DND-41 (cell line): ENCODE measurements at regions not wholly inside any gene's neighbourhood (a gene's known extent, or its start where the extent isn't known, plus 50 kb on each side); places are given as distances from the start of the nearest gene placed in this dataset.

Experiments used
- ATAC-seq: fragments of 200-7000 bp; cut with Tn5 transposase; 3 replicates; pipeline ENCODE4 v1.9.1; 2021; ENCODE audit warnings: low read depth; ENCODE audit not compliant: insufficient read depth
- DNase-seq: peaks from one replicate; pipeline ENCODE4 v3.0.0-alpha.2; 2020
- H2AFZ ChIP-seq: 2 replicates; pipeline ENCODE4 v1.6.0; 2012; ENCODE audit warnings: low read depth, low read length
- H3K27ac ChIP-seq: 2 replicates; pipeline ENCODE4 v1.5.1; 2012; ENCODE audit warnings: low read length, inconsistent platforms
- H3K27me3 ChIP-seq: fragments of 200-600 bp; sonication (generic); 2 replicates; pipeline ENCODE4 v1.6.0; 2012; ENCODE audit warnings: low read length, mild to moderate bottlenecking, inconsistent platforms; ENCODE audit not compliant: insufficient read depth, poor library complexity
- H3K36me3 ChIP-seq: 2 replicates; pipeline ENCODE4 v1.5.1; 2012; ENCODE audit warnings: low read length, inconsistent platforms; ENCODE audit not compliant: insufficient read depth
- H3K4me1 ChIP-seq: 2 replicates; pipeline ENCODE4 v1.5.1; 2012; ENCODE audit warnings: mild to moderate bottlenecking, low read length; ENCODE audit not compliant: insufficient read depth
- H3K4me2 ChIP-seq: 2 replicates; pipeline ENCODE4 v1.6.0; 2012; ENCODE audit warnings: mild to moderate bottlenecking, moderate library complexity, low read length, inconsistent platforms; ENCODE audit not compliant: insufficient read depth
- H3K4me3 ChIP-seq, 2 experiments: fragments of 200-600 bp in 1 of 2; shearing (Covaris generic) in 1 of 2; 2 replicates each; pipeline ENCODE4 v1.5.1; 2012 to 2016; ENCODE audit warnings: inconsistent platforms in 2 of 2, low read length in 2 of 2, mild to moderate bottlenecking in 2 of 2, low read depth in 1 of 2, moderate library complexity in 1 of 2
- H3K79me2 ChIP-seq: 2 replicates; pipeline ENCODE4 v1.6.0; 2012; ENCODE audit warnings: low read length, inconsistent platforms; ENCODE audit not compliant: insufficient read depth
- H3K9ac ChIP-seq: 2 replicates; pipeline ENCODE4 v1.6.0; 2012; ENCODE audit warnings: low read depth, mild to moderate bottlenecking, inconsistent platforms, low read length, moderate library complexity
- H3K9me3 ChIP-seq: 2 replicates; pipeline ENCODE4 v1.5.1; 2012; ENCODE audit warnings: low read length, moderate library complexity, mild to moderate bottlenecking, inconsistent platforms; ENCODE audit not compliant: insufficient read depth, severe bottlenecking
- H4K20me1 ChIP-seq: 2 replicates; pipeline ENCODE4 v1.6.0; 2012; ENCODE audit warnings: low read length; ENCODE audit not compliant: insufficient read depth
- EZH2 ChIP-seq: IDR thresholded peaks from 3 replicates; pipeline ENCODE4 v1.6.1; 2012; ENCODE audit warnings: borderline replicate concordance, low read depth, mild to moderate bottlenecking, moderate library complexity, low read length, inconsistent platforms; ENCODE audit not compliant: severe bottlenecking
- TF ChIP-seq, protein P1 (sequence below): IDR thresholded peaks from 2 replicates; pipeline ENCODE4 v1.5.1; 2012; ENCODE audit warnings: borderline replicate concordance, low read length, moderate library complexity, mild to moderate bottlenecking; ENCODE audit not compliant: poor library complexity, severe bottlenecking; ENCODE audit errors: extremely low read depth

DNA sequence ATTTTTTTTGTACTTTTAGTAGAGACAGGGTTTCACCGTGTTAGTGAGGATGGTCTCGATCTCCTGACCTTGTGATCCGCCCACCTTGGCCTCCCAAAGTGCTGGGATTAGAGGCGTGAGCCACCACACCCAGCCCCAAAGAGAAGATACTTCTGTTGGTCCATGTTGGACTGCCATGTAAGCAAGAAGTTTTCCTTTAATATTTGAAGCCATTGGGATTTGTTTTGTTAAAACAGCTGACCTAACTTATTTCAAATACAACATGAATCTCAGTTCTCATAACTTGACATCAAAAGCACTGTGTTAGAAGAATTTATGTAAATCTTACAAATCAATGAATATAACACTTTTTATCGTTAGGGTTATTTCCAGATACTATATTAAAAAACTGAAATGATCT, 302.4 kb downstream of the SDHAF3 start:
- Histone ChIP-seq H3K4me2 (no peak overlapping the region), H3K27me3 (no peaks in the 10 kb centered on the region), H3K9ac (no peak overlapping the region), H3K9me3 (no peaks in the 10 kb centered on the region), H3K36me3 (no peaks in the 10 kb centered on the region), H4K20me1 (no peaks in the 10 kb centered on the region), H3K27ac (no peak overlapping the region), H3K4me1 (no peaks in the 10 kb centered on the region), H3K4me3 (no peak overlapping the region), H3K79me2 (no peaks in the 10 kb centered on the region), H2AFZ (no peak overlapping the region)
- ATAC-seq (no peak), DNase-seq (no peak)
- no peak for TF ChIP-seq EZH2
- TF ChIP-seq, protein P1, sequence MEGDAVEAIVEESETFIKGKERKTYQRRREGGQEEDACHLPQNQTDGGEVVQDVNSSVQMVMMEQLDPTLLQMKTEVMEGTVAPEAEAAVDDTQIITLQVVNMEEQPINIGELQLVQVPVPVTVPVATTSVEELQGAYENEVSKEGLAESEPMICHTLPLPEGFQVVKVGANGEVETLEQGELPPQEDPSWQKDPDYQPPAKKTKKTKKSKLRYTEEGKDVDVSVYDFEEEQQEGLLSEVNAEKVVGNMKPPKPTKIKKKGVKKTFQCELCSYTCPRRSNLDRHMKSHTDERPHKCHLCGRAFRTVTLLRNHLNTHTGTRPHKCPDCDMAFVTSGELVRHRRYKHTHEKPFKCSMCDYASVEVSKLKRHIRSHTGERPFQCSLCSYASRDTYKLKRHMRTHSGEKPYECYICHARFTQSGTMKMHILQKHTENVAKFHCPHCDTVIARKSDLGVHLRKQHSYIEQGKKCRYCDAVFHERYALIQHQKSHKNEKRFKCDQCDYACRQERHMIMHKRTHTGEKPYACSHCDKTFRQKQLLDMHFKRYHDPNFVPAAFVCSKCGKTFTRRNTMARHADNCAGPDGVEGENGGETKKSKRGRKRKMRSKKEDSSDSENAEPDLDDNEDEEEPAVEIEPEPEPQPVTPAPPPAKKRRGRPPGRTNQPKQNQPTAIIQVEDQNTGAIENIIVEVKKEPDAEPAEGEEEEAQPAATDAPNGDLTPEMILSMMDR, result no peak

DNA sequence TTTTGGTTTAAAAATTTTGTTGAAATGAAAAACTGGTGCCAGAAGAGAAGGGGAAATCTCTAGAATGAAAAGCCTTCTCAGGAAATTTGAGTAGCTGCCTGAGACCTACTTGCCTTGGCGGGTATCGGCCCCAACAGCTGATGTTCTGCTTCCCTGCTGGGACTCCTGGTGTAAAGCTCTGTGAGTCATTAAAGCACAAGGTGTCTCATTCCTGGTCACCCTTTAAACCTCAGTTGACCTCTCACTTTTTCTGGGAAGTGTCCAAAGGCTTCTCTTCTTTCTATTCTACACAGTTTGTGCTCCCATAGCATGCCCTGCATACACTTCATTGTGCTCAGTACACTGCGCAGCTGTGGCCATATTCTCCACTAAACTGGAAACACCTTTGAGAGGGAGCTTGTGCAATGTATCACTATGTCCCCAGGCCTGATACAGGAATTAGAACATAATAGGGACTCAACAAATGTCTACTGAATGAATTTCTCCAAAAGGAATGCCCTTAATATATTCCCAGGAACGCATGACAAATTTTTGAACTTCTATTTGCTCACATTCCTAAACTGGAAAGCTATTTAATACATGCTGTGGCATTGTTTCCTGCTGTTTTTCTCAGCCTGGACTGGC, 303.9 kb downstream of the SDHAF3 start:
- Histone ChIP-seq H2AFZ (no peak overlapping the region), H3K79me2 (no peaks in the 10 kb centered on the region), H3K9me3 (no peaks in the 10 kb centered on the region), H3K9ac (no peak overlapping the region), H3K4me3 (no peak overlapping the region), H3K4me1 (no peaks in the 10 kb centered on the region), H3K36me3 (no peaks in the 10 kb centered on the region), H4K20me1 (no peaks in the 10 kb centered on the region), H3K27ac (no peak overlapping the region), H3K4me2 (no peak overlapping the region), H3K27me3 (no peaks in the 10 kb centered on the region)
- TF ChIP-seq, protein P1, result no peak
- TF ChIP-seq EZH2, result no peak
- DNase-seq, result no peak
- ATAC-seq, result no peak

DNA sequence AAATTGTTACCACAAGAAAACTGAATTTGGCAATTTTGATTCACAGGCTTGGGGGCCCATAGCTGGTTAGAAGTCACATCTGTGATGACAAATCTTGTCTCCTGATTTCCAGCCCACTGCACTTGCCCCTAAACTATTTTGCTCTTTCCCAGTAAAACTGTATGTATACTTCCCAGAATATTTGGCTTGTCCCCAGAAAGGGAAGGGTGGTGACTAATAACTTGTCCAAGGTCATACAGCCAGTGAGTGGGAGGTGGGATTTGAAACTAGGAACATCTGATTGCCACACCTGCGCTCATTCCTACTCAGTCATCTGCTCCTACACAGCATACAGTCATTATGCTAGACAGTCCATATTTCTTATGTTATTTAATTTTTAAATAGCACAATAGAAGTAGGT, 304.5 kb downstream of the SDHAF3 start:
- no peak for DNase-seq
- H2AFZ ChIP-seq, result no peak overlapping the region
- H3K27me3 ChIP-seq, result no peaks in the 10 kb centered on the region
- H3K9me3 ChIP-seq, result no peaks in the 10 kb centered on the region
- H3K27ac ChIP-seq, result no peak overlapping the region
- no peak for TF ChIP-seq EZH2
- TF ChIP-seq, protein P1, result no peak
- no peak overlapping the region for H3K9ac ChIP-seq
- H3K4me1 ChIP-seq, result no peaks in the 10 kb centered on the region
- no peaks in the 10 kb centered on the region for H4K20me1 ChIP-seq
- H3K4me2 ChIP-seq, result no peak overlapping the region
- ATAC-seq, result no peak
- no peaks in the 10 kb centered on the region for H3K79me2 ChIP-seq
- no peaks in the 10 kb centered on the region for H3K36me3 ChIP-seq
- no peak overlapping the region for H3K4me3 ChIP-seq
